IMR-90 (cell line): ENCODE measurements at regions not wholly inside any gene's neighbourhood (a gene's known extent, or its start where the extent isn't known, plus 50 kb on each side); places are given as distances from the start of the nearest gene placed in this dataset.

Experiments used
- ATAC-seq: fragments of 200-7000 bp; cut with Tn5 transposase; 2 replicates; pipeline ENCODE4 v1.9.1; 2020; ENCODE audit warnings: low read depth, mild to moderate bottlenecking, moderate library complexity
- BruUV-seq: library from RNA; stranded (reverse); fragments of 400-500 nt; replicated peaks from 2 replicates; lab custom pipeline; 2021; lab: Mats Ljungman, UMichigan
- CTCF ChIA-PET: fragments of 300-600 bp; formaldehyde crosslinking; extraction: SDS; loops from one replicate; lab custom pipeline; 2021; ENCODE audit warnings: antibody characterized with exemption; lab: Yijun Ruan, JAX
- POLR2A ChIA-PET: fragments of 300-600 bp; sonication (Branson Sonifier 250); formaldehyde crosslinking; loops from one replicate; lab custom pipeline; 2022; ENCODE audit warnings: antibody characterized with exemption; ENCODE audit not compliant: unreplicated experiment; lab: Charles Lee
- DNase-seq: peaks from one replicate; pipeline ENCODE4 v3.0.0; 2013
- H2AFZ ChIP-seq: replicated peaks from 2 replicates; pipeline ENCODE3; 2013; ENCODE audit warnings: low read length, mild to moderate bottlenecking; ENCODE audit not compliant: poor library complexity
- H2AK5ac ChIP-seq: 2 replicates; pipeline ENCODE4 v1.6.1; 2013; ENCODE audit warnings: low read depth, low read length, inconsistent platforms
- H2AK9ac ChIP-seq: replicated peaks from 2 replicates; pipeline ENCODE3; 2013; ENCODE audit warnings: mild to moderate bottlenecking, low read depth, low read length, moderate library complexity; ENCODE audit not compliant: poor library complexity
- H2BK120ac ChIP-seq: 2 replicates; pipeline ENCODE4 v1.6.1; 2013; ENCODE audit warnings: low read depth, low read length, inconsistent platforms
- H2BK15ac ChIP-seq: 3 replicates; pipeline ENCODE4 v1.6.1; 2013; ENCODE audit warnings: low read depth, low read length, inconsistent platforms
- H2BK20ac ChIP-seq: 2 replicates; pipeline ENCODE4 v1.6.1; 2013; ENCODE audit warnings: low read depth, mild to moderate bottlenecking, inconsistent platforms, low read length, moderate library complexity
- H2BK5ac ChIP-seq: 2 replicates; pipeline ENCODE4 v1.6.1; 2013; ENCODE audit warnings: mild to moderate bottlenecking, low read depth, low read length, inconsistent platforms; ENCODE audit not compliant: poor library complexity, severe bottlenecking
- H3K14ac ChIP-seq: replicated peaks from 2 replicates; pipeline ENCODE4 v1.6.1; 2013; ENCODE audit warnings: low read depth, low read length, inconsistent platforms
- H3K18ac ChIP-seq: 2 replicates; pipeline ENCODE4 v1.6.1; 2013; ENCODE audit warnings: low read depth, low read length, control low read depth
- H3K23ac ChIP-seq: 2 replicates; pipeline ENCODE4 v1.6.1; 2013; ENCODE audit warnings: low read depth, low read length, inconsistent platforms
- H3K27ac ChIP-seq: 2 replicates; pipeline ENCODE4 v1.5.1; 2013; ENCODE audit warnings: mild to moderate bottlenecking, control low read depth, low read length; ENCODE audit not compliant: insufficient read depth
- H3K27me3 ChIP-seq: 2 replicates; pipeline ENCODE4 v1.6.1; 2013; ENCODE audit warnings: low read length; ENCODE audit not compliant: control insufficient read depth, insufficient read depth
- H3K36me3 ChIP-seq: 2 replicates; pipeline ENCODE4 v1.6.1; 2013; ENCODE audit warnings: low read length, mixed read lengths; ENCODE audit not compliant: control insufficient read depth, insufficient read depth
- H3K4ac ChIP-seq: 2 replicates; pipeline ENCODE4 v1.6.1; 2013; ENCODE audit warnings: low read depth, low read length, inconsistent platforms
- H3K4me1 ChIP-seq: 2 replicates; pipeline ENCODE4 v1.6.1; 2013; ENCODE audit warnings: low read length, mixed read lengths; ENCODE audit not compliant: control insufficient read depth, insufficient read depth
- H3K4me2 ChIP-seq: 2 replicates; pipeline ENCODE4 v1.6.1; 2013; ENCODE audit warnings: low read depth, mild to moderate bottlenecking, control low read depth, low read length, moderate library complexity
- H3K4me3 ChIP-seq: 2 replicates; pipeline ENCODE4 v1.5.1; 2013; ENCODE audit warnings: low read depth, mild to moderate bottlenecking, control low read depth, low read length, moderate library complexity; ENCODE audit not compliant: insufficient read depth
- H3K56ac ChIP-seq: 2 replicates; pipeline ENCODE4 v1.6.1; 2013; ENCODE audit warnings: low read length, inconsistent platforms; ENCODE audit not compliant: insufficient read depth; ENCODE audit errors: extremely low read depth
- H3K79me1 ChIP-seq, 2 experiments: 2 replicates each; pipeline ENCODE4 v1.6.1; 2013; ENCODE audit warnings: low read length in 2 of 2, inconsistent platforms in 1 of 2, low read depth in 1 of 2
- H3K9ac ChIP-seq: 2 replicates; pipeline ENCODE4 v1.6.1; 2013; ENCODE audit warnings: low read depth, low read length, control low read depth
- H3K9me1 ChIP-seq: 2 replicates; pipeline ENCODE4 v1.6.1; 2013; ENCODE audit warnings: low read length, inconsistent platforms; ENCODE audit not compliant: insufficient read depth
- H3K9me3 ChIP-seq: 2 replicates; pipeline ENCODE4 v1.6.1; 2013; ENCODE audit warnings: low read length; ENCODE audit not compliant: control insufficient read depth, insufficient read depth
- H4K20me1 ChIP-seq: 2 replicates; pipeline ENCODE4 v1.6.1; 2013; ENCODE audit warnings: low read length, inconsistent platforms; ENCODE audit not compliant: insufficient read depth
- H4K5ac ChIP-seq: 2 replicates; pipeline ENCODE4 v1.6.1; 2013; ENCODE audit warnings: mild to moderate bottlenecking, low read depth, low read length, control low read depth
- H4K8ac ChIP-seq, 2 experiments: 2 replicates each; pipeline ENCODE4 v1.6.1; 2013; ENCODE audit warnings: low read depth in 2 of 2, low read length in 2 of 2, control low read depth in 1 of 2, inconsistent platforms in 1 of 2
- H4K91ac ChIP-seq: 2 replicates; pipeline ENCODE4 v1.6.1; 2013; ENCODE audit warnings: low read depth, low read length, inconsistent platforms; ENCODE audit not compliant: insufficient read depth
- FOS ChIP-seq: fragments of 150-350 bp; IDR thresholded peaks from 2 replicates; pipeline ENCODE4 v1.6.1; 2016; ENCODE audit warnings: low read depth, low read length
- MAFK ChIP-seq: IDR thresholded peaks from 2 replicates; pipeline ENCODE4 v1.6.1; 2012; ENCODE audit warnings: low read depth, low read length, improper control_type of control experiment
- MXI1 ChIP-seq: IDR thresholded peaks from 2 replicates; pipeline ENCODE4 v1.6.1; 2012; ENCODE audit warnings: low read depth, mild to moderate bottlenecking, low read length, moderate library complexity, borderline replicate concordance
- WGBS, 2 experiments: methylation state at CpG; one replicate each; pipeline versions ENCODE4 v1.1.5 to v1.1.7; 2013; ENCODE audit warnings: missing lambda C conversion rate in 2 of 2; ENCODE audit not compliant: insufficient read length in 1 of 2; ENCODE audit errors: extremely low coverage in 2 of 2; 5-methylcytosine and 5-hydroxymethylcytosine counted together
- dilution Hi-C: fragments of 300-500 bp; cut with HindIII; formaldehyde crosslinking; loops from one replicate; pipeline ENCODE4 v1.14.3; 2018; ENCODE audit warnings: low sequenced_read_pairs; ENCODE audit not compliant: unreplicated experiment
- in situ Hi-C: fragments of 300-500 bp; cut with MboI; formaldehyde crosslinking; loops from 3 replicates; pipeline ENCODE4 v1.14.3; 2019; ENCODE audit warnings: low sequenced_read_pairs, inconsistent platforms, mixed read lengths
- intact Hi-C: fragments of 100-400 bp; cut with micrococcal nuclease; formaldehyde crosslinking; loops from 2 replicates; pipeline ENCODE4 v1.10.0; 2022

GRCh38 chr11:15453211-15453765 lies 338.6 kb downstream of the INSC start:
- Histone ChIP-seq H3K14ac (no peak overlapping the region), H4K20me1 (no peaks in the 10 kb centered on the region), H4K91ac (no peak overlapping the region), H2AFZ (no peak overlapping the region), H3K27me3 (no peaks in the 10 kb centered on the region), H2AK9ac (no peak overlapping the region), H3K4me1 (no peaks in the 10 kb centered on the region), H3K9me1 (no peaks in the 10 kb centered on the region), H2AK5ac (no peak overlapping the region), H3K9ac (no peak overlapping the region), H2BK20ac (no peak overlapping the region), H3K23ac (no peak overlapping the region), H3K18ac (no peak overlapping the region), H3K4ac (no peak overlapping the region), H3K27ac (no peak overlapping the region), H2BK15ac (no peak overlapping the region), H3K79me1 (no peaks in the 10 kb centered on the region), H3K4me2 (no peak overlapping the region), H4K8ac (no peak overlapping the region), H2BK5ac (no peak overlapping the region), H3K36me3 (no peaks in the 10 kb centered on the region), H3K56ac (no peak overlapping the region), H3K9me3 (no peaks in the 10 kb centered on the region), H3K4me3 (no peak overlapping the region), H4K5ac (no peak overlapping the region), H2BK120ac (no peak overlapping the region)
- ChIA-PET CTCF (no interaction called here), POLR2A (no interaction called here)
- BruUV-seq: no TSS peak
- no CpG with 5 or more reads among the region's 2 CpGs for WGBS, 2 experiments
- in situ Hi-C loops: no loop called here
- ATAC-seq (no peak), DNase-seq (no peak)
- no peak for TF ChIP-seq FOS
- TF ChIP-seq MXI1: no peak
- TF ChIP-seq MAFK: no peak
- intact Hi-C loops: no loop called here
- dilution Hi-C loops: no loop called here
